H1 (cell line): ENCODE measurements at regions not wholly inside any gene's neighbourhood (a gene's known extent, or its start where the extent isn't known, plus 50 kb on each side); places are given as distances from the start of the nearest gene placed in this dataset.

Experiments
- BACH1 ChIP-seq: IDR thresholded peaks from 2 replicates; pipeline ENCODE4 v1.6.1; 2012; ENCODE audit warnings: low read length, improper control_type of control experiment
- CHD7 ChIP-seq: fragments of 300-600 bp; sonication (generic); IDR thresholded peaks from 2 replicates; pipeline ENCODE4 v1.7.1; 2012; ENCODE audit warnings: low read length, moderate library complexity, mild to moderate bottlenecking, inconsistent platforms; ENCODE audit not compliant: insufficient replicate concordance
- NRF1 ChIP-seq: IDR thresholded peaks from 2 replicates; pipeline ENCODE4 v1.6.1; 2011; ENCODE audit warnings: mild to moderate bottlenecking, low read depth, low read length, improper control_type of control experiment
- SP2 ChIP-seq: IDR thresholded peaks from 2 replicates; pipeline ENCODE4 v1.6.1; 2012; ENCODE audit warnings: mild to moderate bottlenecking, low read length, inconsistent platforms

- TF ChIP-seq CHD7 = no peak
- no peak for TF ChIP-seq SP2
- TF ChIP-seq NRF1 = no peak
- TF ChIP-seq BACH1 = no peak
Measured at GRCh38 chr3:156609546-156609945, 54.6 kb upstream of the SSR3 start (continued).
